ENCODE measurements at regions not wholly inside any gene's neighbourhood (a gene's known extent, or its start where the extent isn't known, plus 50 kb on each side); places are given as distances from the start of the nearest gene placed in this dataset.

DNA sequence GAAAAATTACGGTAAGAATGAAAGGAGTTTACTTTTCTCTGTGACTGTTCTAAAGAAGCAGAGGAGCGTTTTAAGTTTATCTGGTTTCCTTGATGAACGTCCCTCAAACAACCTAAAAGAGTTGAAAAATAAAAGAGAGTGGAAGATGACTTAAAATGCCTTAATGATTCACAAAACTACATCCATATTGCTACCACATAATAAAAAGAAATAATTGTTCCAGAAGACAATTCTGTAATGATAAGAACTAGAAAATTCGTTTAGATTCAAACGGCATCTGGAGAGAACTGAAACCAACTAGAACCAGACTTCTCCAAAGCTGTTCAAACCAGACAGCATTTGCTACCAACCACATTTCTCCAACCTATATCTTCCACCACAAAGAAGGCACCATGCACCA lies 68.1 kb downstream of the TEKT4 start:
- no peak for DNase-seq (ENCODE audit: low read depth in 3 of 3)

DNA sequence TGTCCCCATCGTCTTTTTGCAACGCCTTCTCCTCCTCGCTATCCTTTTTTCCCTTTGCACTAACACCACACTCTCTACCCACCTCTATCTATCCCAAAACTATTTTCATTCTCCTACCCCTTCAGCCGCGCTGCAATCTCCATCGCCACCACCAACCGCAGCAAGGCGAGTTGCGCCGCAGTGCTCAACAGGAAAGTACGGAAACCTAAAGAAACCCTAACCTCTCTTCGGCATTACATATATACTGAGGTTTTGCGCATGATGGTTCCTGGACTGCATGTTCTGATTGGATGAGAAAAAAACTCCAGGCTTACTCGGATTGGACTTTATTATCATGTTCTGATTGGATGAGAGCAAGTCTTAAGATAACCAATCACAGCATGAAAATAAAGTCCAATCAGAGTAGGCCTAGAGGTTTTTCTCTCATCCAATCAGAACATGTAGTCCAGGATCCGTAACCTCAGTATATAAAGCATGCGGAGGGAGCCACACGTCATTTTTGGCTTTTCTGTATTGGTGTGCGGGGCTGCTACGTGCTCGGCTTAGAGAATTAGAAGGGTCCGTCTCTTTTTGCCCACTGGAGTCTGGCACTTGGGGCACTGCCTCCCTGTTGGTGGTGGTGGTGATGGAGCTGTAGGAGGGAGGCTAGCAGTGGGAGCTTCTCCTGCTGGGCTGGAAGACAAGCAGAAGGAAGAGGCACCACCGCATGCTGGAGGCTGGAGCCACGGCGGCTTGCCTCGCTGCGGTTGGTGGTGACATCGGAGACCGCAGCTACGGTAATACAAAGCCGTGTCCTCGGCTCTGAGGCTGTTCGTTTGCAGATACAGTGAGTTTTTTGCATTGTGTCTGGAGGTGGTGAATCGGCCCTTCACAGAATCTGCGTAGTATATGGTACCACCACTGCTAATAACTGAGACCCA lies 76.1 kb downstream of the TEKT4 start:
- DNase-seq (ENCODE audit: low read depth in 3 of 3) = no peak

DNA sequence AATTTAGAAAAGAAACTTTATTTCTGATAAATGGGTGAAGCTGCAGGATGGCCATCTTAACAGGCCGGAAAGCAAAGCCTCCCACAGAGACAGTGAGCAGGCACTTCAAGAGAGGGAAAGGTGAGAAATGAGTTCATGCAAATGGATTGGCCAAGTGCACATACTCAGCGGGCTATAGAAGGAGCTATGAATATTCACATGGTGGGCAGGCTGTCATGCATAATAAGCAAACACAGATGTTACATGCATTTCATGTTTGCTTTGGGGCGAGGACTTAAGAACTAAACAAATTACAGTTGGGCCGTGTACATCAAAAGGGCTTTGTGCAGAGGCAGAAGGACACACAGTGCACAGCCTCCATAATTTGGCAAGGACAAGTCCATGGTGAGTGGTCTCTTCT lies 69.8 kb upstream of the MAL start:
- DNase-seq (ENCODE audit: low read depth in 3 of 3) = no peak

DNA sequence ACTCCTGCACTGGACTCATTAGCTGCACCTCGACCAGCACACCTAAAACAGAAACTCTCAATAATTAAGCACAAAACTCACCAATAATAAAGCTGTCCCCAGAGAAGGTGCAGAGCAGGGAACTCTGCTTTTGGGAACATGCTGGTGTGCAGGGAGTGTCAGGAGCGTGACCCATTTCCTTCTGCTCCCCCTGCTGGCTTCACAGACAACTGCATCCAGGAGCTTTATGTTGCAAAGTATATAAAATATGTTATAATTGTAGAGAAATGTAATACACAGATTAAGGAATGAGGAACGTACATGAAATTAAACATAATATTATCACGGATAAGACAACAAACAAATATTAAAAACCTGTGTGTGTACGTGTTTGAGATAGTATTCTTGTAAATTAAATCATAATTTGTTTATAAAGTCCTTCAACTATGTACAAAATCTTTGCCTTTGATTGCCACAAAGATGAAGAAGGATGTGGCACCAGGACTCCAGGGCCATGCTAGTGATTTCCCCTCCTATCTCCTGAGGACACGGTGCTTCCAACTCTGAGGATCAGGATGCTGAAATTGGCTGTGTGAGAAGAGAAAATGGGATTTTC lies 68.6 kb upstream of the MAL start:
- peak; percentile 6 to 10 (median 8) for DNase-seq (ENCODE audit: low read depth in 3 of 3)

DNA sequence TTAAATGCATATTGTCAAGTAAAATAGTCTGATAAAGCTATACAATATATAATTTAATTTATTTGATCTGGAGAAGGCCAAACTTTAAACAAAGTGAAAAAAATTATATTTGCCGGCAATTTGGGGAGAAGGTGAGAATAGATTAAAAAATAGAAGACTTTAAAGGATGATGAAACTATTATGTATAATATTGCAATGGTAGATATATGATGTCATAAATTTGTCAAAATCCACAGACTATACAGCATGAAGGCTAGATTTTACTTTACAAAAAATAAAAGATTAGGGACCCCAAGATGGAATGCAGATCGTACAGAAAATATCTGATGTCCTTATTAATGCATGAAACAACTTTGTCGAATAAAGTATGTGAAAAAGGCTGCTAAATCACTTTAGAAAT lies 67.3 kb upstream of the MAL start:
- DNase-seq (ENCODE audit: low read depth in 3 of 3) = no peak

GRCh38 chr2:94960266-94960665 lies 65.2 kb upstream of the MAL start:
- DNase-seq (ENCODE audit: low read depth in 3 of 3) = no peak

DNA sequence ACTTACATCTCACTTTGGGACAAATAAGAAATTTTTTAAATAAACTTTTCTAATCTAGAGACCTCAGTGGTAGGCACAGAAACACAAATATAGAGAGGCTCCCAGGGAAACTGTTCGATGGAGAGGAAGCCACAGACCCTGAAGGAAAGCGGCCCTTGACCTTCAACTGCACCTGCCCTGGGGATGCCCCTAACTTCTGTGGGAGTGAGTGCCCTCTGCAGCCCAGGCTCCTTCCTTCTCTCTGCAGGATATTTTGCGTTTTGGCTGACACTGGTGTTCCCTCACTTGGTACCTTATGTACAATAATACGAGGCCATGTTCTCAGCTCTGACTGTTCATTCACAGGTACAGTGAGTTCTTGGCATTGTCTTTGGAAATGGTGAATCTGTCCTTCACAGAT lies 64.8 kb upstream of the MAL start:
- no peak for DNase-seq (ENCODE audit: low read depth in 3 of 3)

GRCh38 chr2:94964193-94964592 lies 61.3 kb upstream of the MAL start:
- no peak for DNase-seq (ENCODE audit: low read depth in 3 of 3)

DNA sequence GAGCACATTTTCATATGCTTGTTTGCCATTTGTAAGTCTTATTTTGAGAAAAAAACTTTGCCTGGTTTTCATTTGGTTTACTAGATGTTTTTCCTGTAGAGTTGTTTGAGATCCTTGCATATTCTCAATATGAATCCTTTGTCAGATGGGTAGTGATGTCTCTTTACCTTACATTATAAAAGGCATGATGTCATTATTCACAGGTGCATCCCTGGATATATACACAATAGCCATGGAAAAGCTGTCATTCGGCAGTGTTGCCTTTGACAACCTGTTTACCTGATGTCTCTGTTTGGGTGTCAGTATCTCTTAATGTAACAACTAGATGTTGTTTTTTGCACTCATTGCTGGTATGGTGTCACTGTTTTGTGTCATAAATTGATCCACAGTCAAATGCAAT lies 58.8 kb upstream of the MAL start:
- no peak for DNase-seq (ENCODE audit: low read depth in 3 of 3)

GRCh38 chr2:94970353-94970752 lies 55.2 kb upstream of the MAL start:
- no peak for DNase-seq (ENCODE audit: low read depth in 3 of 3)

Measured in stimulated activated CD4-positive, alpha-beta T cell treated with anti-CD3 and anti-CD28 coated beads, TNF-alpha, amount 100 ng/mL, for 4 hours (primary cell).